Neural cell (in vitro differentiated cells): ENCODE measurements at regions not wholly inside any gene's neighbourhood (a gene's known extent, or its start where the extent isn't known, plus 50 kb on each side); places are given as distances from the start of the nearest gene placed in this dataset.

Source experiments
- SMC3 ChIP-seq: fragments of 450-650 bp; conservative IDR thresholded peaks from 2 replicates; pipeline ENCODE4 v1.6.1; 2014; ENCODE audit warnings: antibody characterized with exemption, mild to moderate bottlenecking, moderate library complexity; ENCODE audit not compliant: poor library complexity
- TAF1 ChIP-seq: IDR thresholded peaks from 2 replicates; pipeline ENCODE4 v1.6.1; 2012; ENCODE audit warnings: low read depth
- TF ChIP-seq, protein P1 (sequence below): fragments of 450-650 bp; IDR thresholded peaks from 2 replicates; pipeline ENCODE4 v1.5.1; 2014; ENCODE audit warnings: antibody characterized with exemption, mild to moderate bottlenecking, moderate library complexity; ENCODE audit not compliant: poor library complexity, severe bottlenecking

DNA sequence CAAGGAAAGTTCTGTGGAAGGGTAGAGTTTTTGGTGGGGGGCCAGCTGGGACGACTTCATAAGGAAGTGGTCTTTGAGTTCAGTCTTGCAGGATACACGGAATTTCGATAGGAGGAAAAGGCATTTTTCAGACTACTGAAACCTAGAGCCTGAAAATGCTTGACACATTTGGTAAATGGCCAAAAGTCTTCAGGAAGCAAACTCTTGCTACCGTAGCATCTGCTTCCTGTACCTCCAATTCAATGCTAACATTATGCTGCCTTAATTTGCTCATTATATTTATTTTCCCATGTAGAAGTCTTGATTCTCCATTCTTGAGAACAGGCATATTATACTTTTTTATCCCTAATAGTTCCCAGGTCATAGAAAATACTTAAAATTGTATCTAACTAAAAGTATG lies 129.3 kb upstream of the MED13 start:
- no peak for TF ChIP-seq SMC3
- TF ChIP-seq, protein P1, sequence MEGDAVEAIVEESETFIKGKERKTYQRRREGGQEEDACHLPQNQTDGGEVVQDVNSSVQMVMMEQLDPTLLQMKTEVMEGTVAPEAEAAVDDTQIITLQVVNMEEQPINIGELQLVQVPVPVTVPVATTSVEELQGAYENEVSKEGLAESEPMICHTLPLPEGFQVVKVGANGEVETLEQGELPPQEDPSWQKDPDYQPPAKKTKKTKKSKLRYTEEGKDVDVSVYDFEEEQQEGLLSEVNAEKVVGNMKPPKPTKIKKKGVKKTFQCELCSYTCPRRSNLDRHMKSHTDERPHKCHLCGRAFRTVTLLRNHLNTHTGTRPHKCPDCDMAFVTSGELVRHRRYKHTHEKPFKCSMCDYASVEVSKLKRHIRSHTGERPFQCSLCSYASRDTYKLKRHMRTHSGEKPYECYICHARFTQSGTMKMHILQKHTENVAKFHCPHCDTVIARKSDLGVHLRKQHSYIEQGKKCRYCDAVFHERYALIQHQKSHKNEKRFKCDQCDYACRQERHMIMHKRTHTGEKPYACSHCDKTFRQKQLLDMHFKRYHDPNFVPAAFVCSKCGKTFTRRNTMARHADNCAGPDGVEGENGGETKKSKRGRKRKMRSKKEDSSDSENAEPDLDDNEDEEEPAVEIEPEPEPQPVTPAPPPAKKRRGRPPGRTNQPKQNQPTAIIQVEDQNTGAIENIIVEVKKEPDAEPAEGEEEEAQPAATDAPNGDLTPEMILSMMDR, result no peak
- TF ChIP-seq TAF1, result no peak
